Progenitor cell of endocrine pancreas (in vitro differentiated cells): ENCODE measurements at regions not wholly inside any gene's neighbourhood (a gene's known extent, or its start where the extent isn't known, plus 50 kb on each side); places are given as distances from the start of the nearest gene placed in this dataset.

Experiments used
- DNase-seq: peaks from one replicate; pipeline ENCODE4 v3.0.0; 2021; ENCODE audit warnings: low spot score; ENCODE audit not compliant: unreplicated experiment
- H3K27ac Mint-ChIP-seq: 2 replicates; pipeline ENCODE4 v1.8.0; 2021; ENCODE audit warnings: mild to moderate bottlenecking, moderate library complexity, mixed read lengths
- H3K27me3 Mint-ChIP-seq: 2 replicates; pipeline ENCODE4 v1.8.0; 2021; ENCODE audit warnings: mixed read lengths
- H3K36me3 Mint-ChIP-seq: 2 replicates; pipeline ENCODE4 v1.8.0; 2022; ENCODE audit warnings: mixed read lengths; ENCODE audit not compliant: insufficient read depth
- H3K4me1 Mint-ChIP-seq: 2 replicates; pipeline ENCODE4 v1.8.0; 2021; ENCODE audit warnings: low read depth, mixed read lengths
- H3K4me3 Mint-ChIP-seq: 2 replicates; pipeline ENCODE4 v1.8.0; 2021; ENCODE audit warnings: low read depth, mild to moderate bottlenecking, moderate library complexity, mixed read lengths
- H3K9me3 Mint-ChIP-seq: 2 replicates; pipeline ENCODE4 v1.8.0; 2021; ENCODE audit warnings: low read depth, mixed read lengths
- TF ChIP-seq, protein P1 (sequence below): fragments of 200-600 bp; sonication (generic); IDR thresholded peaks from one replicate; pipeline ENCODE4 v1.5.0; 2021; ENCODE audit warnings: antibody characterized with exemption, mild to moderate bottlenecking; ENCODE audit not compliant: unreplicated experiment

DNA sequence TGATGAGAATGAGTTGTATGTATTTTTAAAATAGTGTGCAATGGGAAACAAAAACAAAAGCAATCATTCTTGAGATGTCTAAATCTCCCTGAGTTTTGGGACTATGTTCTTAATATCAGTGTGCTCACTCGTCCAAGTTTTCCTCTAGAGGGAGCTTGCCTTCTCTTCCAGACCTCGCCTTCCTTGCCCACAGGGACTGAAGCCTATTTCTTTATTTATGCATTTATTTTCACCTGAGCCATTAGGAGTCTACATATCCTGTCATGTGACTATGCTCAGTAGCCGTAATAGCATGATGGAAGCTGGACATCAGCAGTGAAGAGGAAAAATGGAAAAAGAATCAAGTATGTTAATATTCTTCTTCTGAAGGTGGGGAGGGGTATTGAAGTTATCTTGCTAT, 131.2 kb downstream of the SH3BGRL2 start:
- TF ChIP-seq, protein P1, sequence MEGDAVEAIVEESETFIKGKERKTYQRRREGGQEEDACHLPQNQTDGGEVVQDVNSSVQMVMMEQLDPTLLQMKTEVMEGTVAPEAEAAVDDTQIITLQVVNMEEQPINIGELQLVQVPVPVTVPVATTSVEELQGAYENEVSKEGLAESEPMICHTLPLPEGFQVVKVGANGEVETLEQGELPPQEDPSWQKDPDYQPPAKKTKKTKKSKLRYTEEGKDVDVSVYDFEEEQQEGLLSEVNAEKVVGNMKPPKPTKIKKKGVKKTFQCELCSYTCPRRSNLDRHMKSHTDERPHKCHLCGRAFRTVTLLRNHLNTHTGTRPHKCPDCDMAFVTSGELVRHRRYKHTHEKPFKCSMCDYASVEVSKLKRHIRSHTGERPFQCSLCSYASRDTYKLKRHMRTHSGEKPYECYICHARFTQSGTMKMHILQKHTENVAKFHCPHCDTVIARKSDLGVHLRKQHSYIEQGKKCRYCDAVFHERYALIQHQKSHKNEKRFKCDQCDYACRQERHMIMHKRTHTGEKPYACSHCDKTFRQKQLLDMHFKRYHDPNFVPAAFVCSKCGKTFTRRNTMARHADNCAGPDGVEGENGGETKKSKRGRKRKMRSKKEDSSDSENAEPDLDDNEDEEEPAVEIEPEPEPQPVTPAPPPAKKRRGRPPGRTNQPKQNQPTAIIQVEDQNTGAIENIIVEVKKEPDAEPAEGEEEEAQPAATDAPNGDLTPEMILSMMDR, result peak; percentile 47
- no peaks in the 10 kb centered on the region for H3K36me3 Mint-ChIP-seq
- H3K9me3 Mint-ChIP-seq, result no peaks in the 10 kb centered on the region
- H3K4me1 Mint-ChIP-seq, result no peaks in the 10 kb centered on the region
- DNase-seq, result no peak
- no peaks in the 10 kb centered on the region for H3K27me3 Mint-ChIP-seq
- H3K27ac Mint-ChIP-seq, result no peak overlapping the region
- H3K4me3 Mint-ChIP-seq, result no peak overlapping the region

DNA sequence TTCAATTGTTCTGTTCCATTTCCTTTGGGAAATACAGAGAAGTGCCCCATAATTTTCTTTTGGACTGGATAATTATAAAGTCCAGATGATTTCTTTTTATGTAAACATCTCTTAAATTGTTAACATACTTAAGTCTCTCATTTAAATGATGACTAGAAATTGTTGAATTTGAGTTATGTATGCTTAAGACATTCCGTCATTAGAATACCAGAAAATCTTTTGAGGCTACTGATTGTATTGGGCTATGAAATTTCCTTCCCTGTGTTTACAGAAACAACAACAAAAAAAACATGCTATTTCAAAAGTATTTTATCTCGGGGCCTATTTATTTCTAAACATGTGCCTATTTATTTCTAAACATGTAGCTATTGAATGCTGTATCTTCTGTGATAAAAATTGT, 125.4 kb downstream of the SH3BGRL2 start:
- Mint-ChIP-seq H3K4me1 (no peaks in the 10 kb centered on the region), H3K4me3 (no peak overlapping the region), H3K9me3 (no peaks in the 10 kb centered on the region), H3K27ac (no peak overlapping the region), H3K27me3 (no peaks in the 10 kb centered on the region), H3K36me3 (no peaks in the 10 kb centered on the region)
- TF ChIP-seq, protein P1, result no peak
- no peak for DNase-seq

DNA sequence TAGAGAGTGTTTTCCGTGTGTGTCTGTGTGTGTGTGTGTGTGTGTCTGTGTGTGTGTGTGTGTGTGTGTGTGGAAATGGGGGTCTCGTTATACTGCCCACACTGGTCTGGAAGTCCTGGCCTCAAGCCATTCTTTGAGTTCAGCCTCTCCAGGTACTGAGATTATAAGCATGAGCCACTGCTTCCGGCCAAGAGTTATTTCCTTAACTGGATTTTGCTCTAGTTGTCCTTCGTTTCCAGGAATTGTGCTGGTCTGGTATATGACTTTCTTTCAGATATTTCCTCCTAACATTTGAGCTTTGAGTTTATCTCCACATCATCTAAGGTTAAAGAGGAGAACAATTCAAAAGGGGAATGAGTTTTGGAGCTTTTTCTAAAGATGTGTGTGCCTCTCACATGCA, 124.8 kb downstream of the SH3BGRL2 start:
- TF ChIP-seq, protein P1, result no peak
- H3K9me3 Mint-ChIP-seq, result no peaks in the 10 kb centered on the region
- no peaks in the 10 kb centered on the region for H3K4me1 Mint-ChIP-seq
- DNase-seq, result no peak
- no peaks in the 10 kb centered on the region for H3K27me3 Mint-ChIP-seq
- H3K27ac Mint-ChIP-seq, result no peak overlapping the region
- H3K36me3 Mint-ChIP-seq, result no peaks in the 10 kb centered on the region
- H3K4me3 Mint-ChIP-seq, result no peak overlapping the region
